ENCODE measurements at regions not wholly inside any gene's neighbourhood (a gene's known extent, or its start where the extent isn't known, plus 50 kb on each side); places are given as distances from the start of the nearest gene placed in this dataset.
"Not testable (repeated sequence)": the region's sequence is repeated elsewhere in the genome, so short reads cannot be mapped to it uniquely, and the experiment has no call there.

DNA sequence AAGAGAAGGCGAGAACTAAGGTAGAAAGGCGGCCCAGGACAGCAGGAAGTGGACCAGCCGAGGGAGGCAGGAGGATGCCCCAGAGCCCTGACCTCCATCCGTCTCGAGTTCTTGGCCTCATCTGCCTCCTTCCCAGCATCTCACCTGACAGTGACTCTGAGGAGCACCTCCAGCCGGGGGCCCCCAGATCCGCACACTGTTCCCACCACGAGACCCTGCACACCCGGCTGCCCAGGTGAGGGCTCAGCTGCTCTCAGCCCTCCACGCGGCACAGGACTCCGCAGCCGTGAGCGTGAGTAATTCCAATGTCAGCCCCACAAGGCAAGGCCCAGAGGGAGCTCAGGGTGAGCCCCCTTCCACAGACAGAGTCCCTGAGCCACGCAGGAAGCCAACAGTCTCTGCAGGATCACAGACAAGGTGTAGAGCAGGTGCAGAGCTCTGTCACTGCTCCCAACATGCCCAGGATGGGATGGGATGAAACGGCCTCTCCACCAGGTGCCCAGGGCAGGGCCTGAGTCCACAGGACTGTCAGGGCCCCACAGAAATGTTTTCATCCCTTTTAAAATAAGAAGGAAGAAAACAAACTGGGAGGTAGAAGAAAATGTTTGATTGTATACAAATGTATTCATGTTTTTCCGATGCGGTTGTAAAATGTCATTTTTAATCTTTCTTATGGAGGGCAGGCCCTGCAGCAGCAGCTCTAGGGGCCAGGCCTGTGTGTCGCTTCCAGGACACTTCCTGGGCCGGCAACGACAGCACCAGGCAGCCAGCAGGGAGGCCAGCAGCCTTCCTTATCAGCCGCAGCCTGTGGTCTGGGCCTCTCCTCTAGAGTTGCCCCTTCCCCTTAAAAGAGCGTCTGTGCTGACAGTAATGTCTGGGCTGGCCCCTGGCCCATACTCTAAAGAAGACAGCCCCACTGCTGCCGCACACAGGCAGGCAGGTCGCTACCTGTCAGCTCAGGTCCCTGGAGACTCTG is 66.9 kb downstream of the DLL1 start:
- in situ Hi-C loops (cut with MboI; ENCODE audit: low sequenced_read_pairs, unreplicated experiment), result no loop called here
- TF ChIP-seq, protein P1, sequence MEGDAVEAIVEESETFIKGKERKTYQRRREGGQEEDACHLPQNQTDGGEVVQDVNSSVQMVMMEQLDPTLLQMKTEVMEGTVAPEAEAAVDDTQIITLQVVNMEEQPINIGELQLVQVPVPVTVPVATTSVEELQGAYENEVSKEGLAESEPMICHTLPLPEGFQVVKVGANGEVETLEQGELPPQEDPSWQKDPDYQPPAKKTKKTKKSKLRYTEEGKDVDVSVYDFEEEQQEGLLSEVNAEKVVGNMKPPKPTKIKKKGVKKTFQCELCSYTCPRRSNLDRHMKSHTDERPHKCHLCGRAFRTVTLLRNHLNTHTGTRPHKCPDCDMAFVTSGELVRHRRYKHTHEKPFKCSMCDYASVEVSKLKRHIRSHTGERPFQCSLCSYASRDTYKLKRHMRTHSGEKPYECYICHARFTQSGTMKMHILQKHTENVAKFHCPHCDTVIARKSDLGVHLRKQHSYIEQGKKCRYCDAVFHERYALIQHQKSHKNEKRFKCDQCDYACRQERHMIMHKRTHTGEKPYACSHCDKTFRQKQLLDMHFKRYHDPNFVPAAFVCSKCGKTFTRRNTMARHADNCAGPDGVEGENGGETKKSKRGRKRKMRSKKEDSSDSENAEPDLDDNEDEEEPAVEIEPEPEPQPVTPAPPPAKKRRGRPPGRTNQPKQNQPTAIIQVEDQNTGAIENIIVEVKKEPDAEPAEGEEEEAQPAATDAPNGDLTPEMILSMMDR (IDR thresholded peaks at IDR 0.05; ENCODE audit: borderline replicate concordance, control extremely low read depth, extremely low read depth, insufficient read depth, missing control alignments), result no peak
- DNase-seq (ENCODE audit: low spot score), result no peak

DNA sequence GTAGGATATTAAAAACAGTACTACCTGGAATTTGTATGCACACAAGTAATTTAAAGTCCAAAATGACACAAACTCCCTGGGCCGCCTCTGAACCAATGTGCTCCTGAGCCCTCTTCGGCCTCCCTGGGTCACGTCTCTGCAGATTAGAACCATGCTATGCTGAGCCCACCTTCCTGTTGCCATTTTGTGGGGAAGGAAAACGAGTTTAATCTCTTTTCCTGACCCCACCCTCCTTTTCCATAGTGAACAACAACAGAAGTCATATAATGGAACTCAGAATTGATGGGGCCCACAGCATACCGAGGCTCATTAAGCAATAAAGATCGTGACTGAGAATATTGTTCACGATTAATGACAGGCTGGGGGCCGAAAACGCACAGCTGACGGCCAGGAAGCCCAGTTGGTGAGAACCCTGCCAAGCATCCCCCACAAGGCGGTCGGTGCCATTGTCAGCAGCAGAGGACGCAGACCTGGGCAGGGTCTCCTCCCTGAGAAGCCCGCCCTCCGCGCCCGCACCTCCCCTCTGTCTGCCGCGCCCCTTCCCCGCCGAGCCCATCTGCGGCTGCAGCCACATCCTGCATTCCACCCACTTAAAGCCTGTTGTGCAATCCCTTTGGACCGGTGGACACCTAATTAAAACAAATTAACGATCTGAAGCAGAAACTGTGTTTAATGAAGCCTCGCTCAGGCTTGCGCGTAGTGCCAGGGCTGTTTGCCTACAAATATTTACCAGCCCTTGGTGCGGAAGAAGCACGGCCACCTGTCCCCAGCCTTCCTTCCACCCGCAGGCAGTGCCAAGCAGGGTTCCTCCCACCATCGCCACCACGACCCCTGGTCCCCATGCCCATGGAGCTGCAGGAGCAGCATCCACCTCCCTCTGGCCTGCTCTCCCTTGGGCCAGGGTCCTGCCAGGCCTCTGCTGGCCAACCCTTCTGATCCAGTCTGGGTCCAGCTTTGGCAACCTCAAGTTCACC is 68.1 kb downstream of the DLL1 start:
- in situ Hi-C loops (cut with MboI; ENCODE audit: low sequenced_read_pairs, unreplicated experiment), result no loop called here
- TF ChIP-seq, protein P1 (IDR thresholded peaks at IDR 0.05; ENCODE audit: borderline replicate concordance, control extremely low read depth, extremely low read depth, insufficient read depth, missing control alignments), result no peak
- no peak for DNase-seq (ENCODE audit: low spot score)

DNA sequence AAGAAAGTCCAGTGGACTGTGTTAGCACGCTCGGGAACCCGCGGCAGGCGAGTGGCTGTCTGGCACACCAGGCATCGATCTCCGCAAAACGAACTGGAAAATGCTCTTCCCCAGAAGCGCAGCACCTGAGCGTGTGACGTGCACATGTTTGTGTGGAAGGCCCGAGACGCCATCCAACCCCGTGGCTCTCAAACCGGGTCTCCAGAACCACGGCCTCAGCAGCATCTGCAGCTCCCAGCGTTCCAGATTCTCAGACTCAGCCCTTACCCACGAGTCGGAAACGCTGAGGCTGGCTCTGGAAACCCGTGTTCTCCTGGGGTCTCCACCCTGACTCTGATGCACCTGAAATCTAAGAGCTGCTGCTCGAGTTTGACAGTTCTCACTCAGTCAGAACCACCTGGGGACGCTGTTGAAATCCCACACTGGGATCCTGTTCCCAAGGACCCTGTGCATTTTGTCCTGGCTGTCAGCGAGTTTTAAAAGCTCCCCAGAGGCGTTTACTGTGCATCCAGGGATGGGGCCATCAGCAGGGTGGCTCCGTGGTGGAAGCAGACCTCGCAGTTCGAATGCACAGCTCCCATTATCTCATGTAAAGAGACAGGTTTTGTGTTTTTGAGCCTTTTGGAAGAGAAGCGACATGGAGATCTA is 69.0 kb downstream of the DLL1 start:
- in situ Hi-C loops (cut with MboI; ENCODE audit: low sequenced_read_pairs, unreplicated experiment), result no loop called here
- TF ChIP-seq, protein P1 (IDR thresholded peaks at IDR 0.05; ENCODE audit: borderline replicate concordance, control extremely low read depth, extremely low read depth, insufficient read depth, missing control alignments), result no peak

DNA sequence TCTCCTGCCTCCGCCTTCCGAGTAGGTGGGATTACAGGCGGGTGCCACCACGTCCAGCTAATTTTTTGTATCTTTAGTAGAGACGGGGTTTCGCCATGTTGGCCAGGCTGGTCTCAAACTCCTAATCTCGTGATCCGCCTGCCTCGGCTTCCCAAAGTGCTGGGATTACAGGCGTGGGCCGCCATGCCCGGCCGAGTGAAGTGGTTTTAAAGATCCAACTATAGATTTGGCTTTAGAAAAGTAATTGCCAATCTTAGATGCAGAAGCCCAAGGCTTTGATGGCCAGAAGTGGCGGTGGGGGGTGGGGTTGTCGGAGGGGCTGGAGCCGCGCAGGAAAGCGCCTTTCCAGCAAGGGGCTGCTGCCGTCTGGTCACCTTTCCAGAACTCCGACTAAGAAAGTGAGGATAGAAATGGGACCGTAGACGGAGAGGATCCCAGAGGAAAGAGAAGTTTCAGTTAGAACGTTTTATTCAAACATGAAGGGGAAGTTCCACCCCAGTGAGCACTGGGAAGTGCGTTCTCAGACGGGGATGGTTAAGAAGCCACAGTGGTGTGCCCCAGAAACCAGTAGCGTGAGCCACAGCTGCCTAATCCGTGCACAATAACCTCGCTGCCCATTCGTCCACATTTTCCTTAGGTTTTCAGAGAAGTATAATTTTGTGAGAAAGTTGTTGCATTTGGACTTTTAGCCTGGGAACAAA is 69.7 kb downstream of the DLL1 start:
- TF ChIP-seq, protein P1 (IDR thresholded peaks at IDR 0.05; ENCODE audit: borderline replicate concordance, control extremely low read depth, extremely low read depth, insufficient read depth, missing control alignments), result no peak
- in situ Hi-C loops (cut with MboI; ENCODE audit: low sequenced_read_pairs, unreplicated experiment), result no loop called here
- DNase-seq (ENCODE audit: low spot score), result no peak

More for the DNA sequence above, 69.0 kb downstream of the DLL1 start:
- DNase-seq (ENCODE audit: low spot score), result no peak

DNA sequence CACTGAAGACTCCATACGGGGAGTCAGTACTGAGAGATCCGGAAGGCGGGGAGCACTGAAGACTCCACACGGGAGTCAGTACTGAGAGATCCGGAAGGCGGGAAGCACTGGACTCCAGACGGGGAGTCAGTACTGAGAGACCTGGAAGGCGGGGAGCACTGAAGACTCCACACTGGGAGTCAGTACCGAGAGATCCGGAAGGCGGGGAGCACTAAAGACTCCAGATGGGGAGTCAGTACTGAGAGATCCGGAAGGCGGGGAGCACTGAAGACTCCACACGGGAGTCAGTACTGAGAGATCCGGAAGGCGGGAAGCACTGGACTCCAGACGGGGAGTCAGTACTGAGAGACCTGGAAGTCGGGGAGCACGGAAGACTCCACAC is 77.2 kb downstream of the DLL1 start:
- DNase-seq (ENCODE audit: low spot score); in situ Hi-C loops (cut with MboI; ENCODE audit: low sequenced_read_pairs, unreplicated experiment): not testable (repeated sequence)

DNA sequence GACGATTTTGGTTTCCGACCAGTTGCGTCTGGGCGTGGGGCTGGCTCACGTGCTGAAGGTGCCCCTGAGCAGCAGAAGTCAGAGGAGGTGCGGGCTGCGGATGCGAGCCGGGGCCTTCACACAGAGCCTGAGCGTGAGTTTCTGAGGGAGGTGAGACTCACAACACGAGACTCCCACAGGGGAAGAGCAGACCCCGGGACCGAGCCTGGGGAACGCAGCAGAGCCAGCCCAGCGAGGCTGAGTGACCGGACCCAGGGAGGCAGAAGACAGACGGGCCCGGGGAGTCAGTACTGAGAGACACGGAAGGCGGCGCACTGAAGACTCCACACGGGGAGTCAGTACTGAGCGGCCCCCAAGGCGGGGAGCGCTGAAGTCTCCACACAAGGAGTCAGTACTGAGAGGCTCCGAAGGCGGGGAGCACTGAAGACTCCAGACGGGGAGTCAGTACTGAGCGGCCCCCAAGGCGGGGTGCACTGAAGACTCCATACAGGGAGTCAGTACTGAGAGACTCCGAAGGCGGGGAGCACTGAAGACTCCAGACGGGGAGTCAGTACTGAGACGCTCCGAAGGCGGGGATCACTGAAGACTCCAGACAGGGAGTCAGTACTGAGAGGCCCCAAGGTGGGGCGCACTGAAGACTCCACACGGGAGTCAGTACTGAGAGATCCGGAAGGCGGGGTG is 77.8 kb downstream of the DLL1 start:
- DNase-seq (ENCODE audit: low spot score), result no peak
- TF ChIP-seq, protein P1 (IDR thresholded peaks at IDR 0.05; ENCODE audit: borderline replicate concordance, control extremely low read depth, extremely low read depth, insufficient read depth, missing control alignments), result no peak
- in situ Hi-C loops (cut with MboI; ENCODE audit: low sequenced_read_pairs, unreplicated experiment), result no loop called here
